GM19328 (cell line): ENCODE measurements at regions not wholly inside any gene's neighbourhood (a gene's known extent, or its start where the extent isn't known, plus 50 kb on each side); places are given as distances from the start of the nearest gene placed in this dataset.
"Not testable (repeated sequence)": the region's sequence is repeated elsewhere in the genome, so short reads cannot be mapped to it uniquely, and the experiment has no call there.

Experiments used
- ATAC-seq: cut with Tn5 transposase; IDR thresholded peaks from one replicate; pipeline ENCODE4 v1.9.1; 2021; ENCODE audit warnings: mild to moderate bottlenecking, moderate library complexity; ENCODE audit not compliant: unreplicated experiment

- ATAC-seq: no peak
Observed at GRCh38 chr1:102535829-102536505, 539.2 kb upstream of the OLFM3 start.

- ATAC-seq: no peak
Observed at GRCh38 chr1:102531036-102531435, 534.3 kb upstream of the OLFM3 start.

GRCh38 chr1:102529446-102529845 lies 532.7 kb upstream of the OLFM3 start:
- ATAC-seq: no peak

- ATAC-seq: no peak
Observed at GRCh38 chr1:102500758-102501157, 504.0 kb upstream of the OLFM3 start.

- no peak for ATAC-seq
Observed at GRCh38 chr1:102498929-102499328, 502.2 kb upstream of the OLFM3 start.

GRCh38 chr1:102497810-102498209 lies 501.1 kb upstream of the OLFM3 start:
- not testable (repeated sequence) for ATAC-seq

- no peak for ATAC-seq
Observed at GRCh38 chr1:102472520-102472919, 475.8 kb upstream of the OLFM3 start.

GRCh38 chr1:102470767-102471166 lies 474.0 kb upstream of the OLFM3 start:
- no peak for ATAC-seq

- ATAC-seq: no peak
Observed at GRCh38 chr1:102466487-102466886, 469.8 kb upstream of the OLFM3 start.

GRCh38 chr1:102463328-102463727 lies 466.6 kb upstream of the OLFM3 start:
- ATAC-seq: no peak

- ATAC-seq: not testable (repeated sequence)
Observed at GRCh38 chr1:102442317-102442716, 445.6 kb upstream of the OLFM3 start.

GRCh38 chr1:102435483-102435882 lies 438.8 kb upstream of the OLFM3 start:
- no peak for ATAC-seq

- no peak for ATAC-seq
Observed at GRCh38 chr1:102434421-102434820, 437.7 kb upstream of the OLFM3 start.

GRCh38 chr1:102431253-102431652 lies 434.5 kb upstream of the OLFM3 start:
- ATAC-seq: no peak

- ATAC-seq: no peak
Observed at GRCh38 chr1:102420034-102420433, 423.3 kb upstream of the OLFM3 start.
